Stomach (tissue), 4 donors: ENCODE measurements at regions not wholly inside any gene's neighbourhood (a gene's known extent, or its start where the extent isn't known, plus 50 kb on each side); places are given as distances from the start of the nearest gene placed in this dataset.

Experiments used
- CTCF ChIP-seq, 7 experiments: fragments of 450-650 bp in 4 of 7; fragments of 200-600 bp in 3 of 7; sonication (generic) in 3 of 7; IDR thresholded peaks; one replicate each; pipeline ENCODE4 v1.5.1; 2016 to 2019; ENCODE audit warnings: antibody characterized with exemption in 7 of 7, control low read depth in 2 of 7, mild to moderate bottlenecking in 1 of 7
- POLR2A ChIP-seq, 4 donors: fragments of 450-650 bp; IDR thresholded peaks; one replicate each; pipeline ENCODE4 v1.6.1; 2016; ENCODE audit warnings: antibody characterized with exemption in 4 of 4, control low read depth in 2 of 4, mild to moderate bottlenecking in 1 of 4, moderate library complexity in 1 of 4
- POLR2AphosphoS5 ChIP-seq, 3 donors: sonication (generic); formaldehyde crosslinking; IDR thresholded peaks; one replicate each; pipeline ENCODE4 v1.6.1; 2016; ENCODE audit warnings: antibody characterized with exemption in 3 of 3

GRCh38 chr4:182010876-182011275 lies 232.3 kb upstream of the TENM3 start:
- TF ChIP-seq CTCF (IDR thresholded peaks at IDR 0.05) (no peak), POLR2A (IDR thresholded peaks at IDR 0.05) (no peak), POLR2AphosphoS5 (IDR thresholded peaks at IDR 0.05) (no peak)
